ENCODE measurements at regions not wholly inside any gene's neighbourhood (a gene's known extent, or its start where the extent isn't known, plus 50 kb on each side); places are given as distances from the start of the nearest gene placed in this dataset.

DNA sequence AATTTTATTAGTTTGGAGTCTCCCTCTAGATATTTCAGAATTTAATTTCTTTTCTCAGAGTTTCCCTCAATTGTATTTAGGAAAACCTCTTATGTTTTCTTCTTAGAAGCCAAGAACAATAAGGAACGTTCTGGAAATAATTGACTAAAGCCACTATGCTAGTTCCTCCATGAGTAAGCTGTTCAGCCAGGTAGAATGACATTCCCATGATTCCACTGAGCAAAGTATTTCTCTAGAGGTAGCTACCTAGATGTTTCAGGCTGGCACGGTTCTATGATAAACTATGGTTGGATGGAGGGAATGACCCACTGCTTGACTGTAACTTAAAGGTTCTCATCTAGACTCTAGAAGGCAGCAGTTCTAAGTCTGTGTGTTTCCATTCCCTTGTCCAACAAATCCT is 62.4 kb downstream of the CLDN17 start:
- DNase-seq (no peak), ATAC-seq (no peak)
- H3K9me3 ChIP-seq (ENCODE audit: control insufficient read depth, low read length), result no peaks in the 10 kb centered on the region
- no peaks in the 10 kb centered on the region for H3K4me1 ChIP-seq (ENCODE audit: control insufficient read depth, insufficient read depth, low read length)
- no peak overlapping the region for H3K4me3 ChIP-seq (ENCODE audit: low read length)
- intact Hi-C loops (cut with DNase I), result no loop called here
- 75% methylated on average over 2 of the region's 2 CpGs for WGBS
- no peak overlapping the region for H3K27ac ChIP-seq (ENCODE audit: low read length)
- H3K27me3 ChIP-seq (ENCODE audit: control insufficient read depth, insufficient read depth), result no peaks in the 10 kb centered on the region

DNA sequence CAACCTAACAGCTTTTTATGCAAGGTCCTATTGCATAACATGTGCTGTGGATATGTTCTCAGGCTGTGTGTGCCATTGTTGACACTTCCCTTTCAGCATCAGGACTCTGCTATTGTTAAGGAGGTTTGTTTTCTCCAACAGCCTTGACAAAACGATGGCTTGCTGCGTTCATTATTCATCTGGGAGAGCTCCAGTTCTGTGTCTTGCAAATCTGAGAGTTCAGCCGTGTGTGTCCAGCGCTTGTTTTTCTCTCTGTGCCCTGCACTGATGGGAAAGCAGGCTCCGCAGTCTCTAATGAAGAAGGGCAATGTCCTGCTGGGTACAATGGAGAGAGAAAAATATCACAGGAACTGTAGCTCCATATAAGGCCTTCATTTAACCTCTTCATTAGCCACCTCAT is 63.7 kb downstream of the CLDN17 start:
- H3K9me3 ChIP-seq (ENCODE audit: control insufficient read depth, low read length), result no peaks in the 10 kb centered on the region

GRCh38 chr21:30101967-30102366 is 64.6 kb downstream of the CLDN17 start:
- ATAC-seq (no peak), DNase-seq (no peak)
- H3K27me3 ChIP-seq (ENCODE audit: control insufficient read depth, insufficient read depth), result no peaks in the 10 kb centered on the region
- H3K4me1 ChIP-seq (ENCODE audit: control insufficient read depth, insufficient read depth, low read length), result no peaks in the 10 kb centered on the region
- intact Hi-C loops (cut with DNase I), result no loop called here
- WGBS, result 68% methylated on average over 4 of the region's 4 CpGs
- H3K4me3 ChIP-seq (ENCODE audit: low read length), result no peak overlapping the region
- H3K9me3 ChIP-seq (ENCODE audit: control insufficient read depth, low read length), result no peaks in the 10 kb centered on the region
- no peak overlapping the region for H3K27ac ChIP-seq (ENCODE audit: low read length)

More for the DNA sequence above, 63.7 kb downstream of the CLDN17 start:
- DNase-seq (no peak), ATAC-seq (no peak)
- H3K4me3 ChIP-seq (ENCODE audit: low read length), result no peak overlapping the region
- no peaks in the 10 kb centered on the region for H3K27me3 ChIP-seq (ENCODE audit: control insufficient read depth, insufficient read depth)
- WGBS, result 74% methylated on average over 5 of the region's 5 CpGs
- no peaks in the 10 kb centered on the region for H3K4me1 ChIP-seq (ENCODE audit: control insufficient read depth, insufficient read depth, low read length)
- H3K27ac ChIP-seq (ENCODE audit: low read length), result no peak overlapping the region
- intact Hi-C loops (cut with DNase I), result no loop called here

GRCh38 chr21:30097791-30098190 is 68.8 kb downstream of the CLDN17 start:
- H3K9me3 ChIP-seq (ENCODE audit: control insufficient read depth, low read length), result no peaks in the 10 kb centered on the region
- H3K27me3 ChIP-seq (ENCODE audit: control insufficient read depth, insufficient read depth), result no peaks in the 10 kb centered on the region
- H3K4me1 ChIP-seq (ENCODE audit: control insufficient read depth, insufficient read depth, low read length), result no peaks in the 10 kb centered on the region
- H3K27ac ChIP-seq (ENCODE audit: low read length), result no peak overlapping the region
- 77% methylated on average over 5 of the region's 5 CpGs for WGBS
- no peak for DNase-seq
- intact Hi-C loops (cut with DNase I), result no loop called here
- ATAC-seq, result no peak
- no peak overlapping the region for H3K4me3 ChIP-seq (ENCODE audit: low read length)

- intact Hi-C loops (cut with DNase I), result no loop called here
- Histone ChIP-seq H3K4me3 (ENCODE audit: low read length) (no peak overlapping the region), H3K9me3 (ENCODE audit: control insufficient read depth, low read length) (no peaks in the 10 kb centered on the region), H3K27me3 (ENCODE audit: control insufficient read depth, insufficient read depth) (no peaks in the 10 kb centered on the region), H3K4me1 (ENCODE audit: control insufficient read depth, insufficient read depth, low read length) (no peaks in the 10 kb centered on the region), H3K27ac (ENCODE audit: low read length) (no peak overlapping the region)
- DNase-seq (no peak), ATAC-seq (no peak)
- 32% methylated on average over 4 of the region's 4 CpGs for WGBS
These were observed 83.2 kb downstream of the CLDN17 start for GRCh38 chr21:30083225-30083945.

DNA sequence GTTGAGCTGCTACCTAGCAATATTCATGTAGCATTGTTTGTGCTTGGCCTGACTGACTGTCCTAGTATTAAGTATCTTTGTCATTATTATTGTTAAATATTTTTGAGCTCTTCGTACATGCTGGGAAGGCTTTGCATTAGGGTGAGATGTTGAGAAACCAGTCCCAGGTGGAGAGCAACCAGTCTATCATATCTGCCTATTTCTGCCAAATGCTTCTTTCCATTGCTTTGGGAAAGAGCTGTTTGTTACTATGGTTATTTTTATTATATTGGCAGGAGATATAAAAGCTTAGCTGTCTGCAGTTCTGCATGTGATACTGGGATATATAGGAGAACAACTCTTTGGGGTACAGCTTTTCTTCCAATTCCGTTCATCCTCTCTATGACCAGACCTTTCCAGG is 85.1 kb downstream of the CLDN17 start:
- DNase-seq (no peak), ATAC-seq (no peak)
- H3K4me3 ChIP-seq (ENCODE audit: low read length), result no peak overlapping the region
- no peaks in the 10 kb centered on the region for H3K4me1 ChIP-seq (ENCODE audit: control insufficient read depth, insufficient read depth, low read length)
- no peaks in the 10 kb centered on the region for H3K27me3 ChIP-seq (ENCODE audit: control insufficient read depth, insufficient read depth)
- intact Hi-C loops (cut with DNase I), result no loop called here
- no peaks in the 10 kb centered on the region for H3K9me3 ChIP-seq (ENCODE audit: control insufficient read depth, low read length)
- no peak overlapping the region for H3K27ac ChIP-seq (ENCODE audit: low read length)
- WGBS, result 75% methylated on average over 2 of the region's 2 CpGs

- intact Hi-C loops (cut with DNase I), result no loop called here
- ATAC-seq (no peak), DNase-seq (peak in 2 of 3 donors; percentile 37 to 50)
- H3K9me3 ChIP-seq (ENCODE audit: control insufficient read depth, low read length), result no peaks in the 10 kb centered on the region
- 14% methylated on average over 4 of the region's 4 CpGs for WGBS
- H3K4me3 ChIP-seq (ENCODE audit: low read length), result no peak overlapping the region
- H3K27me3 ChIP-seq (ENCODE audit: control insufficient read depth, insufficient read depth), result no peaks in the 10 kb centered on the region
- H3K27ac ChIP-seq (ENCODE audit: low read length), result no peak overlapping the region
- H3K4me1 ChIP-seq (ENCODE audit: control insufficient read depth, insufficient read depth, low read length), result no peaks in the 10 kb centered on the region
These were observed 94.1 kb downstream of the CLDN17 start for GRCh38 chr21:30072496-30072895.

- ATAC-seq (peak in 1 of 2 donors; percentile 42), DNase-seq (no peak)
- no peaks in the 10 kb centered on the region for H3K4me1 ChIP-seq (ENCODE audit: control insufficient read depth, insufficient read depth, low read length)
- no peak overlapping the region for H3K4me3 ChIP-seq (ENCODE audit: low read length)
- 6% methylated on average over 1 of the region's 1 CpG for WGBS
- no peak overlapping the region for H3K27ac ChIP-seq (ENCODE audit: low read length)
- H3K9me3 ChIP-seq (ENCODE audit: control insufficient read depth, low read length), result no peaks in the 10 kb centered on the region
- no peaks in the 10 kb centered on the region for H3K27me3 ChIP-seq (ENCODE audit: control insufficient read depth, insufficient read depth)
- intact Hi-C loops (cut with DNase I), result no loop called here
These were observed 107.7 kb downstream of the CLDN17 start for GRCh38 chr21:30058928-30059327.

DNA sequence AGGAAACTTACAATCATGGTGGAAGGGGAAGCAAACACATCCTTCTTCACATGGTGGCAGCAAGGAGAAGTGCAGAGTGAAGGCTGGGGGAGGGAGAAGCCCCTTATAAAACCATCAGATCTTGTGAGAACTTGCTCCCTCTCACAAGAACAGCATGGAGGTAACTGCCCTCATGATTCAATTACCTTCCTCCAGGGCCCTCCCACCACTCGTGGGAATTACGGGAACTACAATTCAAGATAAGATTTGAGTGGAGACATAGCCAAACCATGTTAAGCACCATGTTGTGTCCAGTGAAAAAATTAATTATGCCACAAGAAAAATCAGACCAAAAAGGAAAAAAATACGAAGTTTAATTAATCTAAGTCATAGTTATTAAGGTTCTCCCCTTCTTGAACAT is 109.5 kb downstream of the CLDN17 start:
- no peaks in the 10 kb centered on the region for H3K9me3 ChIP-seq (ENCODE audit: control insufficient read depth, low read length)
- ATAC-seq (no peak), DNase-seq (no peak)
- no peak overlapping the region for H3K27ac ChIP-seq (ENCODE audit: low read length)
- H3K27me3 ChIP-seq (ENCODE audit: control insufficient read depth, insufficient read depth), result no peaks in the 10 kb centered on the region
- no peaks in the 10 kb centered on the region for H3K4me1 ChIP-seq (ENCODE audit: control insufficient read depth, insufficient read depth, low read length)
- WGBS, result 70% methylated on average over 3 of the region's 3 CpGs
- H3K4me3 ChIP-seq (ENCODE audit: low read length), result no peak overlapping the region
- intact Hi-C loops (cut with DNase I), result no loop called here

- Histone ChIP-seq H3K4me1 (ENCODE audit: control insufficient read depth, insufficient read depth, low read length) (no peaks in the 10 kb centered on the region), H3K27me3 (ENCODE audit: control insufficient read depth, insufficient read depth) (no peaks in the 10 kb centered on the region), H3K9me3 (ENCODE audit: control insufficient read depth, low read length) (no peaks in the 10 kb centered on the region), H3K4me3 (ENCODE audit: low read length) (no peak overlapping the region), H3K27ac (ENCODE audit: low read length) (no peak overlapping the region)
- DNase-seq, result no peak
- WGBS, result 87% methylated on average over 1 of the region's 1 CpG
- intact Hi-C loops (cut with DNase I), result no loop called here
- no peak for ATAC-seq
These were observed 108.8 kb upstream of the GRIK1 start for GRCh38 chr21:30048570-30048969.

DNA sequence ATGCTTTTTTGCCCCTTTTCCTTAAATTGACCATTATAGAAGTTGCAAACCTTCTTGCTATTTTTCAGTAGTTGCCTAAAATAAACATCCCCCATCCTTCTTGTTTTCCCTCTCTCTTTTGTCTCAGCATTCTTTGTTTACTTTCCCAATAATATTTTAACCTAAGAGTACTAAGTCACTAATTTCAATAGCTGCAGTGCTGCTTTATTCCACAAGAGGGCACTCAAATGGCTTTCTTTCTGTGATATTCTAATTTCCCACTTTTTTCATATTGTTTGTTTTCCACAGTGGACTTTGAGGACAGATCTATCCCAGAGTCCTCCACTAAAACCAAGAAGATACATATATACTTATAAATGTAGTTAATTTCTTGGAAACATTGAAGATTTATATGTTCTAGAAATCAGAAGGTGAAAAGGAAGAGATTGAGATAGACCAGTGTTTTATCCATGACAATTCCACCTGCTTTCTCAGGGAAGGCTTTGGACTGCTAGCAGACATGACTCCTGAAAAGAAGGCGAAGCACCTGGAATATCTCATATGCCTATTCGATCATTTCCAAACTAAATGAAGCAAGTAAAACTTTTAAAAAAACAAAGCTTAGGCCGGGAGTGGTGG is 104.8 kb upstream of the GRIK1 start:
- DNase-seq, result no peak
- intact Hi-C loops (cut with DNase I), result no loop called here
- no peak for ATAC-seq
- WGBS, result 79% methylated on average over 3 of the region's 3 CpGs
- no peaks in the 10 kb centered on the region for H3K4me1 ChIP-seq (ENCODE audit: control insufficient read depth, insufficient read depth, low read length)
- no peaks in the 10 kb centered on the region for H3K9me3 ChIP-seq (ENCODE audit: control insufficient read depth, low read length)
- H3K27ac ChIP-seq (ENCODE audit: low read length), result no peak overlapping the region
- H3K27me3 ChIP-seq (ENCODE audit: control insufficient read depth, insufficient read depth), result no peaks in the 10 kb centered on the region
- H3K4me3 ChIP-seq (ENCODE audit: low read length), result no peak overlapping the region

All from right cardiac atrium (tissue), 5 donors.